HepG2 (cell line): ENCODE measurements at regions not wholly inside any gene's neighbourhood (a gene's known extent, or its start where the extent isn't known, plus 50 kb on each side); places are given as distances from the start of the nearest gene placed in this dataset.

Source experiments
- ARID3A ChIP-seq: IDR thresholded peaks from 2 replicates; pipeline ENCODE4 v1.6.1; 2012; ENCODE audit warnings: low read depth, low read length, improper control_type of control experiment
- ATAD3A ChIP-seq: sonication (generic); formaldehyde crosslinking; IDR thresholded peaks from 2 replicates; pipeline ENCODE4 v1.4.0; 2020; ENCODE audit warnings: missing genetic modification reagents
- EED ChIP-seq: sonication (generic); formaldehyde crosslinking; IDR thresholded peaks from 2 replicates; pipeline ENCODE4 v1.5.0; 2020; ENCODE audit warnings: mild to moderate bottlenecking, missing genetic modification reagents
- FOXA1 ChIP-seq, 2 experiments: fragments of 450-650 bp in 1 of 2; sonication (generic) in 1 of 2; formaldehyde crosslinking in 1 of 2; IDR thresholded peaks; 2 replicates each; pipeline versions ENCODE4 v1.4.0 to v1.6.1; 2016 to 2020; ENCODE audit warnings: missing genetic modification reagents in 1 of 2
- TBX3 ChIP-seq: fragments of 450-650 bp; IDR thresholded peaks from 2 replicates; pipeline ENCODE4 v1.6.1; 2017; ENCODE audit warnings: antibody characterized with exemption, mild to moderate bottlenecking, inconsistent platforms, borderline replicate concordance
- ZNF318 ChIP-seq: sonication (generic); formaldehyde crosslinking; IDR thresholded peaks from 2 replicates; pipeline ENCODE4 v1.4.0; 2020; ENCODE audit warnings: mild to moderate bottlenecking, missing genetic modification reagents
- TF ChIP-seq, protein P1 (sequence below): sonication (generic); formaldehyde crosslinking; IDR thresholded peaks from 2 replicates; pipeline ENCODE4 v1.5.1; 2020; ENCODE audit warnings: mild to moderate bottlenecking, missing genetic modification reagents, borderline replicate concordance

DNA sequence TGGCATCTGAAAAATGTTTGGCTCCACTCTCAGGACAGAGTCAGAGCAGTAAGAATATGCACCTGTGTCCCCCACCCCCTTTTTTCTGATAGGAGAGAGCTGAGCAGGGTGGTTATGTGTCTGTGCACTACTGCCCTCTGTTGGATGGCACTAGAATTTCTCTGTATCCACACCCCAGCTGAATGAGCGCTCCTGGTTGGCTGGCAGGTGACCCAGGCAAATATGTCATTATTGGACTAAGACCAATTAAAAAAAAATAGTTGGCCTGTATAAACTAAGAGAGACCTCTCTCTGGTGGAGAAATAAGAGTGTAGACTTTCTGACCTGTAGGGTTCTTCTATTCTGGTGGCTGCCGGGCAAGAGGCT lies 107.0 kb downstream of the PTCSC3 start (continued):
- TF ChIP-seq ZNF318 (CRISPR knock-in tag) (no peak), EED (CRISPR knock-in tag) (no peak), ATAD3A (CRISPR knock-in tag) (no peak), TBX3 (no peak), FOXA1 (IDR thresholded peaks at IDR 0.05) (no peak), FOXA1 (CRISPR knock-in tag; IDR thresholded peaks at IDR 0.05) (peak; percentile 67), ARID3A (peak; percentile 52; the same call in 1 of the 2 replicates)
- TF ChIP-seq, protein P1, sequence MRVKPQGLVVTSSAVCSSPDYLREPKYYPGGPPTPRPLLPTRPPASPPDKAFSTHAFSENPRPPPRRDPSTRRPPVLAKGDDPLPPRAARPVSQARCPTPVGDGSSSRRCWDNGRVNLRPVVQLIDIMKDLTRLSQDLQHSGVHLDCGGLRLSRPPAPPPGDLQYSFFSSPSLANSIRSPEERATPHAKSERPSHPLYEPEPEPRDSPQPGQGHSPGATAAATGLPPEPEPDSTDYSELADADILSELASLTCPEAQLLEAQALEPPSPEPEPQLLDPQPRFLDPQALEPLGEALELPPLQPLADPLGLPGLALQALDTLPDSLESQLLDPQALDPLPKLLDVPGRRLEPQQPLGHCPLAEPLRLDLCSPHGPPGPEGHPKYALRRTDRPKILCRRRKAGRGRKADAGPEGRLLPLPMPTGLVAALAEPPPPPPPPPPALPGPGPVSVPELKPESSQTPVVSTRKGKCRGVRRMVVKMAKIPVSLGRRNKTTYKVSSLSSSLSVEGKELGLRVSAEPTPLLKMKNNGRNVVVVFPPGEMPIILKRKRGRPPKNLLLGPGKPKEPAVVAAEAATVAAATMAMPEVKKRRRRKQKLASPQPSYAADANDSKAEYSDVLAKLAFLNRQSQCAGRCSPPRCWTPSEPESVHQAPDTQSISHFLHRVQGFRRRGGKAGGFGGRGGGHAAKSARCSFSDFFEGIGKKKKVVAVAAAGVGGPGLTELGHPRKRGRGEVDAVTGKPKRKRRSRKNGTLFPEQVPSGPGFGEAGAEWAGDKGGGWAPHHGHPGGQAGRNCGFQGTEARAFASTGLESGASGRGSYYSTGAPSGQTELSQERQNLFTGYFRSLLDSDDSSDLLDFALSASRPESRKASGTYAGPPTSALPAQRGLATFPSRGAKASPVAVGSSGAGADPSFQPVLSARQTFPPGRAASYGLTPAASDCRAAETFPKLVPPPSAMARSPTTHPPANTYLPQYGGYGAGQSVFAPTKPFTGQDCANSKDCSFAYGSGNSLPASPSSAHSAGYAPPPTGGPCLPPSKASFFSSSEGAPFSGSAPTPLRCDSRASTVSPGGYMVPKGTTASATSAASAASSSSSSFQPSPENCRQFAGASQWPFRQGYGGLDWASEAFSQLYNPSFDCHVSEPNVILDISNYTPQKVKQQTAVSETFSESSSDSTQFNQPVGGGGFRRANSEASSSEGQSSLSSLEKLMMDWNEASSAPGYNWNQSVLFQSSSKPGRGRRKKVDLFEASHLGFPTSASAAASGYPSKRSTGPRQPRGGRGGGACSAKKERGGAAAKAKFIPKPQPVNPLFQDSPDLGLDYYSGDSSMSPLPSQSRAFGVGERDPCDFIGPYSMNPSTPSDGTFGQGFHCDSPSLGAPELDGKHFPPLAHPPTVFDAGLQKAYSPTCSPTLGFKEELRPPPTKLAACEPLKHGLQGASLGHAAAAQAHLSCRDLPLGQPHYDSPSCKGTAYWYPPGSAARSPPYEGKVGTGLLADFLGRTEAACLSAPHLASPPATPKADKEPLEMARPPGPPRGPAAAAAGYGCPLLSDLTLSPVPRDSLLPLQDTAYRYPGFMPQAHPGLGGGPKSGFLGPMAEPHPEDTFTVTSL (CRISPR knock-in tag), result no peak
